Lung (tissue), 11 donors: ENCODE measurements at regions not wholly inside any gene's neighbourhood (a gene's known extent, or its start where the extent isn't known, plus 50 kb on each side); places are given as distances from the start of the nearest gene placed in this dataset.
A peak's percentile ranks its signal among the peaks of the same experiment; 100 is the strongest.
"Not testable (repeated sequence)": the region's sequence is repeated elsewhere in the genome, so short reads cannot be mapped to it uniquely, and the experiment has no call there.

Source experiments
- ATAC-seq: fragments of 200-7000 bp; cut with Tn5 transposase; one replicate; pipeline ENCODE4 v1.9.1; 2020; ENCODE audit warnings: moderate number of reproducible peaks; ENCODE audit not compliant: insufficient read depth, low FRiP score
- DNase-seq, 3 donors: peaks; one replicate each; pipeline ENCODE4 v3.0.0-alpha.2; 2013 to 2017
- H3K27ac ChIP-seq, 2 donors: one replicate each; pipeline ENCODE4 v1.5.1; 2013; ENCODE audit warnings: mild to moderate bottlenecking in 2 of 2, moderate library complexity in 2 of 2, control low read depth in 1 of 2, inconsistent platforms in 1 of 2, low read depth in 1 of 2, low read length in 1 of 2
- H3K27me3 ChIP-seq, 3 donors: one replicate each; pipeline ENCODE4 v1.5.1; 2013; ENCODE audit warnings: low read length in 2 of 3; ENCODE audit not compliant: control insufficient read depth in 3 of 3, insufficient read depth in 3 of 3
- H3K36me3 ChIP-seq, 4 donors: one replicate each; pipeline ENCODE4 v1.5.1; 2013; ENCODE audit warnings: low read length in 4 of 4, mild to moderate bottlenecking in 1 of 4, moderate library complexity in 1 of 4; ENCODE audit not compliant: control insufficient read depth in 4 of 4, insufficient read depth in 4 of 4
- H3K4me1 ChIP-seq, 5 donors: one replicate each; pipeline ENCODE4 v1.5.1; 2013; ENCODE audit warnings: low read length in 5 of 5, mild to moderate bottlenecking in 2 of 5, moderate library complexity in 1 of 5; ENCODE audit not compliant: control insufficient read depth in 5 of 5, insufficient read depth in 5 of 5
- H3K4me3 ChIP-seq: one replicate; pipeline ENCODE4 v1.5.1; 2013; ENCODE audit warnings: mild to moderate bottlenecking, control low read depth, moderate library complexity
- H3K9ac ChIP-seq, 2 donors: one replicate each; pipeline ENCODE4 v1.5.1; 2013; ENCODE audit warnings: low read length in 2 of 2, control low read depth in 1 of 2; ENCODE audit not compliant: insufficient read depth in 1 of 2
- H3K9me3 ChIP-seq, 4 donors: one replicate each; pipeline ENCODE4 v1.5.1; 2013; ENCODE audit warnings: low read length in 3 of 4, mild to moderate bottlenecking in 1 of 4, moderate library complexity in 1 of 4; ENCODE audit not compliant: control insufficient read depth in 4 of 4, insufficient read depth in 3 of 4
- WGBS, 2 donors: extraction: QIAGEN DNeasy Blood & Tissue Kit; methylation state at CpG; one replicate each; pipeline ENCODE4 v1.1.7; 2013; 5-methylcytosine and 5-hydroxymethylcytosine counted together
- TF ChIP-seq, protein P1 (sequence below): IDR thresholded peaks from 2 replicates; pipeline ENCODE4 v1.5.1; 2012; ENCODE audit warnings: mild to moderate bottlenecking; ENCODE audit errors: control extremely low read depth, extremely low read depth
- donor health status: control.
- donor health status: control.
- donor health status: Bipolar disorder and iron deficiency.
- donor health status: healthy.
- donor health status: DM: yes; HTN: yes; CAD: no.

DNA sequence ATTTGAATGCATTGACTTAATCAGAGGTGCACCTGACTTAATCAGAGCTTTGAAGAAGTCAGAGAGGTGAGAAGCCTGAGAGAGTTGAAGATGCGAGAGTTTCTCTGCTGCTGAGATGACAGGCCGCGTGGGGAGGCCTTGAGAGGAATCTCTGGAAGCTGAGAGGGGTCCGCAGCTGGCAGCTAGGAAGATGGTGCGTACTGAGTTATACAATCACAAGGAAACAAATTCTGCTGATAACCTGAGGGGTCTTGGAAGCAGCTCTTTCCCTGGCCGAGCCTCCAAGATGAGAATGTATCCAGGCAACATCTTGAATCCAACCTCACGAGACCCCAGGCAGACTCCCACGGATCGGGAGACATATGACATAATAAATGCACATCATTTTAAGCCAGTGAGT lies 91.7 kb downstream of the SPATA31A6 start:
- TF ChIP-seq, protein P1, sequence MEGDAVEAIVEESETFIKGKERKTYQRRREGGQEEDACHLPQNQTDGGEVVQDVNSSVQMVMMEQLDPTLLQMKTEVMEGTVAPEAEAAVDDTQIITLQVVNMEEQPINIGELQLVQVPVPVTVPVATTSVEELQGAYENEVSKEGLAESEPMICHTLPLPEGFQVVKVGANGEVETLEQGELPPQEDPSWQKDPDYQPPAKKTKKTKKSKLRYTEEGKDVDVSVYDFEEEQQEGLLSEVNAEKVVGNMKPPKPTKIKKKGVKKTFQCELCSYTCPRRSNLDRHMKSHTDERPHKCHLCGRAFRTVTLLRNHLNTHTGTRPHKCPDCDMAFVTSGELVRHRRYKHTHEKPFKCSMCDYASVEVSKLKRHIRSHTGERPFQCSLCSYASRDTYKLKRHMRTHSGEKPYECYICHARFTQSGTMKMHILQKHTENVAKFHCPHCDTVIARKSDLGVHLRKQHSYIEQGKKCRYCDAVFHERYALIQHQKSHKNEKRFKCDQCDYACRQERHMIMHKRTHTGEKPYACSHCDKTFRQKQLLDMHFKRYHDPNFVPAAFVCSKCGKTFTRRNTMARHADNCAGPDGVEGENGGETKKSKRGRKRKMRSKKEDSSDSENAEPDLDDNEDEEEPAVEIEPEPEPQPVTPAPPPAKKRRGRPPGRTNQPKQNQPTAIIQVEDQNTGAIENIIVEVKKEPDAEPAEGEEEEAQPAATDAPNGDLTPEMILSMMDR: no peak
- Histone ChIP-seq H3K9ac (no peak overlapping the region), H3K4me1 (no peaks in the 10 kb centered on the region), H3K36me3 (no peaks in the 10 kb centered on the region), H3K27me3 (no peaks in the 10 kb centered on the region), H3K9me3 (no peaks in the 10 kb centered on the region), H3K4me3 (no peak overlapping the region), H3K27ac (no peak overlapping the region)
- no peak for ATAC-seq
- no peak for DNase-seq
- WGBS, 2 donors: 84 to 89% methylated on average over 9 of the region's 9 CpGs

DNA sequence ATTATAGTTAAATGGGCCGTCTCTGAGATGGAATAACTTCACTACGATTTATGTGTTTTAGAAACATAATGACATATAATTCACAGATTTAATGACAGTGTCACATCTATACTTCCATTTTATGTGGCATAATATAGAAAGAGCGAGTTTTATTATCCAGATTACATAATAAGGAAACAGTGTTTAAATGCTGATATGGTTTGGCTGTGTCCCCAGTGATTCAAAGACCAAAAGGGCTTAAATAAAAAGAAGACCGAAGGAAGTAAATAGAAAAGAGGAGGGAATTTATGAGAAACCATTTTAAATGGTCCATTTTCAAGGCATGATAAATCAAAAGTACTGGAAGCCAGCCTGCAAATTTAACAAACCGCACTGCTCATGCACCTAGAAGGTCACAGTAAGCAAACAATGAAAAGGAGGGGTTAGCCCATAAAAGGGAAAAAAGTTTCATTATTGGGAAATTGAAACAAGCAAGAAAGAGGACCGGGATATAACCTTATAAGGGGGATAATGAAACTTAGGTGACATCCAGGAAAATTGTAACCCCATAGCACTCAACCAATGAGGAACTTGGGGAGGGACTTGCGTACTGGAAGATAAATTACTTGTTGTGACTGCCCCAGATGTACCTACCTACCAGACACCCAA lies 99.2 kb downstream of the SPATA31A6 start:
- DNase-seq, H3K27me3 ChIP-seq, ATAC-seq: not testable (repeated sequence)

DNA sequence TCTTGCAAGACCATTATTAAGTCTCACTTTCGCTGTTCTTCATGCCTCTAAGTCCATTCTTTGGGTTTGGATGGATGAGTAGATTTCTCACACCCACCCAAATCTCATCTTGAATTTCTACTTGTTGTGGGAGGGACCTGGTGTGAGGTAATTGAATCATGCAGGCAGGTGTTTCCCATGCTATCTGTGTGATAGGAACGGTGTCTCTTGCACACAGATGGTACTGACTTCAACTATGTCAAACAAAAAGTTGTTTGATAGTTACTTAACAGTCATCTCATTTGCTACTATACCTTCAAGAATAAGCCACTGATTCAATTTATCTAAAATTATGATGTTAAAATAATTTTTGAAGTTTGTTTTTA lies 99.7 kb downstream of the SPATA31A6 start:
- H3K27me3 ChIP-seq, H3K4me1 ChIP-seq, H3K9me3 ChIP-seq, ATAC-seq, H3K4me3 ChIP-seq, H3K27ac ChIP-seq, DNase-seq, H3K36me3 ChIP-seq, H3K9ac ChIP-seq: not testable (repeated sequence)
- 75 to 89% methylated on average over 2 of the region's 2 CpGs for WGBS, 2 donors

More for the DNA sequence above, 99.2 kb downstream of the SPATA31A6 start:
- H3K36me3 ChIP-seq, H3K27ac ChIP-seq, H3K9me3 ChIP-seq, H3K9ac ChIP-seq, H3K4me3 ChIP-seq, H3K4me1 ChIP-seq: not testable (repeated sequence)
- WGBS, 2 donors: 81 to 93% methylated on average over 6 to 7 of the region's 7 CpGs

DNA sequence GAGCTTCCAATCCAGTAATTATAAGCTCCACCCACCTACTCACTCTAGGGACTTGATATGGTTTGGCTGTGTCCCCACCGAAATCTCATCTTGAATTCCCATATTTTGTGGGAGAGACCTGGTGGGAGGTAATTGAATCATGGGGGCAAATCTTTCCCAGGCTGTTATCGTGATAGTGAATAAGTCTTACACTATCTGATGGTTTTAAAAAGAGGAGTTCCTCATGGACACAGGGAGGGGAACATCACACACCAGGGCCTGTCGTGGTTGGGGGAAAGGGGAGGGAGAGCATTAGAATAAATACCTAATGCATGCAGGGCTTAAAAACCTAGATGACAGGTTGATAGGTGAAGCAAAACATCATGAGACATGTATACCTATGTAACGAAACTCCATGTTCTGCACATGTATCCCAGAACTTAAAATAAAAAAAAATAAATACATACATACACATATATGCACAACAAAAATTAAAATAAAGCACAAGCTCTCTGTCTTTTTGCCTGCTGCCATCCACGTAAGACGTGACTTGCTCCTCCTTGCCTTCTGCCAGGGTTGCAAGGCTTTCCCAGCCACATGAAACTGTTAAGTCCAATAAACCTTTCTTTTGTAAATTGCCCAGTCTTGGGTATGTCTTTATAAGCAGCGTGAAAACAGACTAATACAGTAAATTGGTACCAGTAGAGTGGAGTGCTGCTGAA lies 102.8 kb downstream of the SPATA31A6 start:
- H3K9ac ChIP-seq, H3K9me3 ChIP-seq, DNase-seq, H3K36me3 ChIP-seq, H3K4me1 ChIP-seq, H3K4me3 ChIP-seq, ATAC-seq, H3K27me3 ChIP-seq, H3K27ac ChIP-seq: not testable (repeated sequence)
- 71 to 87% methylated on average over 7 of the region's 7 CpGs for WGBS, 2 donors

DNA sequence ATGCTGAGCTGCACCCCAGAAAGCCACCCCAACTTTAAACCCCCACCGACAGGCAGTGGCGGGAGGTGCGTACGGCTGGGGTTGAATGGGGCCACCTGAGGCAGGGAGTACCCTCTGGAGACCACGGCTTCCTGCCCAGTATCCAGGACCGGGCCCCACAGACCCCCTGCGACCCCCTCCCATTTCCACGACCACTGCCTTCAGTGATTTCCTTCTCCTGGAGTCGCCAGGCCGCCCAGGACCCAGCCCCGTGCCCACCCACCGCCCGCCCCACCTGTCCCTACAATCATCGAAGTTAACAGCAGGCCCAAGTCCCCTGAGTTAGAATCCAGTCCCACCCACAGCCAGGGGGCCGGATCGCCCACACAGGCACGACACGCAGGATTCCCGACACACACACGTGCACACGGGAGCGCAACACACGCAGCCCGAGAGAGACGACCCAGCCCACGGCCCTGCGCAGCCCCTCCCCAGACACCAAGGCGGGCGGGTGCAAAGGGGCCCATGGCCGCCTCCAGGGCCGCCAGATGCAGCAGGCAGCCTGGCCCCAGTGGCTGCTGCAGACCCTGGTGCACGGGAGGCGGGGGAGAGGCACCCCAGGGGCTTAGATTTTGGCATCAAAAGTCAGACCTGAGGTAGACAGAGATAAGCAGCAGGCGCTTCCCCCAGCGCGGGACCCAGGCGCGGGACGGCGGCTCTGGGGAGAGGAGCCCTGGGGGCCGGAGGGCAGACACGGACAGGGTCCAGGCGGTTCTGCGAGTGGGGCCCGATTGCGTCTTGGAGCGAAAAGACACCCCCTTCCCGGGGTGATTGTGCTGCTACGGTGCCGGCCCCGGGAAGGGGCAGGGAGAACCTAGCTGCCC lies 104.8 kb downstream of the SPATA31A6 start:
- not testable (repeated sequence) for H3K36me3 ChIP-seq, H3K27ac ChIP-seq, DNase-seq, H3K9ac ChIP-seq, H3K4me3 ChIP-seq, H3K9me3 ChIP-seq, H3K4me1 ChIP-seq, H3K27me3 ChIP-seq
- ATAC-seq: peak; percentile 21
- 70 to 82% methylated on average over 42 to 49 of the region's 51 CpGs for WGBS, 2 donors

DNA sequence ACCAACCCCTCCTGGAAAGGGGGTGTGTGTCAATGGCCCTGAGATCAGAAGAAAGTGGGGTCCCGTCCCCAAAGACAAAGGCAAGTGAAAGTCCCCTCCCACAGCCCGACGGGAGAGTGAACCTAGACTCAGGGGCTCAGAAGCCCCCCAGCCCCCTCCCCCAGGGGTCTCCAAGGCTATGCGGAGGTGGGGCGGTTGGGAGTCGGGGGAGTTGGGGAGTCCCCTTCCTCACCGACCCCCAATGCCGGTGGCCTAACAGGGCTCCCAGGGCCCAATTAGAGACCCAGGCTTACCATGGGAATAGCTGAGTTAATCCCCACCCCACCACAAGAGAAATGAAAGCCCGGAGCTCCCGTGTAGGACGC lies 105.4 kb downstream of the SPATA31A6 start:
- H3K27me3 ChIP-seq, H3K36me3 ChIP-seq, H3K9ac ChIP-seq, H3K9me3 ChIP-seq, H3K27ac ChIP-seq, H3K4me3 ChIP-seq, DNase-seq, ATAC-seq, H3K4me1 ChIP-seq: not testable (repeated sequence)
- 88 to 93% methylated on average over 3 to 6 of the region's 11 CpGs for WGBS, 2 donors

DNA sequence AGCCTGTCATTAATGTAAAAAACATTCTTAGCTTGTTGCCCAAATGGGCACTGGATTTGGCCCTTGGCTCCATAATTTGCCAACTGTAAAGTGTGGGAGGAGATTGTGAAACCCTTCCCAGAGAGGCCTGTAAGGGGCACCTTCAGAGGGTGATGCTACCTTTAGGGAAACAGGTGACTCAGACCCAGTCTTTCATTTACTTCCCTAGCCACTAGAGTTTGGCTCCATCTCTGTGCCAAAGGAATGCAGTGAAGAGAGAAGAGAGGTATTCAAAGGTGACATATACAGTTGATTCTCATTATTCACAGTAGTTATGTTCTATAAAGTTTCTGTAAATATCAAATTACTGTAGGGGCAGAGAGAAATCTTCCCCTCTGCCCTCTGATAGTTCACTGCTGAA lies 116.7 kb downstream of the SPATA31A6 start:
- DNase-seq, H3K4me3 ChIP-seq, H3K27me3 ChIP-seq, H3K9me3 ChIP-seq, H3K36me3 ChIP-seq, ATAC-seq, H3K27ac ChIP-seq, H3K9ac ChIP-seq, H3K4me1 ChIP-seq: not testable (repeated sequence)
